ENCODE measurements at regions not wholly inside any gene's neighbourhood (a gene's known extent, or its start where the extent isn't known, plus 50 kb on each side); places are given as distances from the start of the nearest gene placed in this dataset.
"Not testable (repeated sequence)": the region's sequence is repeated elsewhere in the genome, so short reads cannot be mapped to it uniquely, and the experiment has no call there.

GRCh38 chr3:74921676-74922075 is 307.2 kb upstream of the CNTN3 start:
- intact Hi-C loops (cut with micrococcal nuclease), result no loop called here

DNA sequence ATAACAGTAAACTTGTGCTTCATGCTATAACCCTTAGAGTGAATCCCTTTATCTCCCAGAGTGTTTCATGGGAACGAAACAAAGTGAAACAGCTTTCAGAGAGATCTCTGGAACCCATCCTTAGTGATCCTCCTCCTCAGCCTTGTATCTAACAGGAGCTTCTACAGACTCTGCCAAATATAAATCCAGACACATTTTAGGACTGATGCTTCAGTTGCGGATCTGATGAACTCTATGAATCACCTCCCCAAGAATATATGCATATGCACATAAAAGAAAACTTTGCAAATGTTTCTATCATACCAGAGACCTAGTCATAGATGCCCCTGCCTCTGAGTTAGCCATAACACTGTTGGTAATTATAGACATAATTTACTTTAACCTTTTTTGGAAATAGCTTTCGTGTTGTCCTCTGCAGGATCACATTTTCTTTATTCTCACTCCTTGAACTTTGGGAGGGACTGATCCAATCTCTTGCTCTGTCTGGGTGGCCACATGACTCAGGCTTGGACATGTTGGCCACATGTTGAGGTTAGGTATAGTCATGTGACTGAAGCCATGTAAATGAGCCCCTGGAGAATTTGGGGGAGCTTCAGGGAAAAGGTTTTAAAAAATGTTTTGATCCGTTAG is 306.4 kb upstream of the CNTN3 start:
- intact Hi-C loops (cut with micrococcal nuclease), result no loop called here

DNA sequence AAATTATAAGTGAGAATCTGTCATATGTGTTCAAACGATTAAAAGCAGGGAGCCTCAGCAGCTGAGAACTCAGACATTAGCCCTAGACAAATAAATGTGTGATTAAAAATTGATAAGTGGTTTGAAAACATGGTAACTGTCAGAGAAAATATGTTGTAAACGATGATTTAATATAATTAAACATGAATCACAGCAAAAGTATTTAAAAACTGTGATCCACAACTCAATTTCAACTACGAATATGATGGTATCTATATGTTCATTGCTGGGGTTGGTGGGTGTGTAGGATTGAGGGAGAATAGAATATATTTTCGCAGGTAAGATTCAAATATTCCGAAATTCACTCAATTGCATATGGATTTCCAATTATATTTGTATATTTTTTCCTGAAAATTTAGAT is 302.2 kb upstream of the CNTN3 start:
- intact Hi-C loops (cut with micrococcal nuclease), result no loop called here

DNA sequence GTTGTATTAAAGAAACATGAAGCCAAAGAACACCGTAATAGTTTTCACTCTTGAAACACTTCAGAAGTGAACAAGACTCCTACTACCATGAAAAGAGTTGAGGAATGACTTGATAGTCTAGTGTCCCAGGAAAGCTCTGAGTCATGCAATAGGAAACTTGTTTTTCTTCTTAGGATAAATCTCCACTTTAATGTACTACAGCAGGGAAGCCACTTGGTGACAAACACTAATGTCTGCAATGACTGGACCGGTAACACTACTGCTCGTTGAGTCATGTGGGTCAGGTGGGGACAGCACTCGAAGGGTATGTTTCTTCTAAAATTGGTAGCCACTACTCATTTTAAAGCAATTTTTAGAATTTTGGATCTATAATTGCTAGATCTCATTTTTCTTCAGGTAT is 291.7 kb upstream of the CNTN3 start:
- intact Hi-C loops (cut with micrococcal nuclease), result no loop called here

DNA sequence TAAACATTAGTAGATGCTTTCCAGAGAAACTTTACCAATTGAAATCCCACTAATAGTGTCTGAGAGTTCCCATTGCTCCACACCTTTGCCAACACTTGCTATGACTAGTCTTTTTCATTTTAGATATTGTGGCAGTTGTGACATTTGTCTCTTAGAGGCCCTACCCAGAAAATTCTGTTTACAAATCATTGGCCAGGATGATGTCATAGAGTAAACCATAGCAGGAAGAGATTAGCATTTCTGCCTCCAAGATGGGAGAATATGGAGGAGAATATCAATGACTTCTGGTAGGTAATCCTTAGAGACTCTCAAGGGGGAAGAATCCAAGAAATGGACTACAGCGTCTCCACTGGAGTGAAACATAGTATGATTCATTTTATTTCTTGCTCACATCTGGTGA is 291.0 kb upstream of the CNTN3 start:
- intact Hi-C loops (cut with micrococcal nuclease), result no loop called here

GRCh38 chr3:74904646-74905045 is 290.2 kb upstream of the CNTN3 start:
- intact Hi-C loops (cut with micrococcal nuclease), result no loop called here

GRCh38 chr3:74899796-74900516 is 285.5 kb upstream of the CNTN3 start:
- intact Hi-C loops (cut with micrococcal nuclease), result not testable (repeated sequence)

DNA sequence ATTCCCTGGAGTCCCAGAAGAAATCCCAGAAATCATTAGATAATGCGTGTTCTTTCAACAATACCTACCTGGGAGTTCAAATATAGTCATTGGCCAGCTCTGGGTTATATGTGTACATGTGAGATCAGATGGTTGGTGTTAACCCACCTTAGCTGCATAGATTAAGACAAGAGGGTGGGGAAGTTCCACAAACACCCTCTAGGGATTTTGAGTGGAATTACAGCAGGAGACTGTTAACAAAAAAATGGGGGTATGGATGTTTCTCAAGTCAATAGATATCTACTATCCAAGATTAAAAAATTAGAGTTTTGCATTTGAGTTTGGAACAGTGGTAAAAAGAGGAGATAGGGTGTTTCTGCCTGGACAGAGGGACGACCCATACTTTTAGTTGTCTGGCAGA is 282.5 kb upstream of the CNTN3 start:
- intact Hi-C loops (cut with micrococcal nuclease), result no loop called here

DNA sequence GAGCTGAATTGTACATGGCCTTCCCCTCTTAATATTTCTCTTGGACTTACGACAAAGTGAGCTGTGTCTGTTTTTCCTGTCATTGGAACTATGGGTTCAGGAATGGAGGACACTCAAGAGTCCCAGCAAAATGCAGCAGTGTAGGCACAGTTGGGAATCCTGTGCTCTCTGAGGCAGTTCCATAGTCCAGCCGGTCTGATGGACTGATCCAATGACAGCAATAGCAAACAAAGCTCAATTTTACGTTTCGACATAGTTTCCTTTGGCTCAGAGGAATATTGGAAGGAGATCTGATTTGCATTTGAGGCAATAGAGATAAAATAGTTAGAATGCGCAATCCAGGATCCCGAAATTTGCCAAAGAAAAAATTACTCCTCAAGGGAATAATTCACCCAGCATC is 276.9 kb upstream of the CNTN3 start:
- intact Hi-C loops (cut with micrococcal nuclease), result no loop called here

DNA sequence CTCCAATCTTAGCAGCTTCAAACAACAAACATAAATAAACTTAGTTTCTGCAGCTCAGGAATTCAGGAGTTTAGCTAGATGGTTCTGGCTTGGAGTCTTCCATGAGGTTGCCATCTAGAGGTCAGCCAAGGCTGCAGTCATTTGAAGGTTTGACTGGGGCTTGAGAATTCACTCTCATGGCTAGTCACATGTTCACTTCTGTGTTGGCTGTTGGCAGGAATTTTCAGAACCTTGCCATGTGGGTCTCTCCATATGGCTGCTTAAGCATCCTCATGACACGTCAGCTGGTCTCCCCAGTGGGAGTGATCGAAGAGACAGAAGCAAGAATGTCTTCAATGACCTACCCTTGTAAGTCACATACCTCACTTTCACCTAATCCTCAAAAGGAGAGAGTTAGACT is 269.2 kb upstream of the CNTN3 start:
- intact Hi-C loops (cut with micrococcal nuclease), result no loop called here

DNA sequence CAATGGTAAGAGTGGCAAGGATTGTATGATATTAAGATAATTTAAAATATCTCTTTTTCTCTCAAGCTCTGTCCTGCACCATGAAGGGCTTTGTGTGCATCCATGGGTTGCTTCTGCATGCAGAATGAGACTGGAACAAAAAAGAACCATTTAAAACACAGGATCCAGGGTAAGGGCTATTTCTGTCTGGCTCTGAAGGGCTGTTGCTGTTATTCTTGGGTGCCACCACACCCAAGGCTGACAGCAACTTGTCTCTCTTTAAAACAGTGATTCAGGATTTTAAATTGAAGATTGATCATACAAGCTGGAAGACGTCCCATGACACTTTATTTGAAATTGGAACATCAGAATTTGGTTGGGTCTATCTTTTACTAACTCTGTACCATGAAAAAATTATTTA is 268.8 kb upstream of the CNTN3 start:
- intact Hi-C loops (cut with micrococcal nuclease), result no loop called here

GRCh38 chr3:74880237-74880636 is 265.8 kb upstream of the CNTN3 start:
- intact Hi-C loops (cut with micrococcal nuclease), result no loop called here

GRCh38 chr3:74866357-74867030 is 252.0 kb upstream of the CNTN3 start:
- intact Hi-C loops (cut with micrococcal nuclease), result no loop called here

DNA sequence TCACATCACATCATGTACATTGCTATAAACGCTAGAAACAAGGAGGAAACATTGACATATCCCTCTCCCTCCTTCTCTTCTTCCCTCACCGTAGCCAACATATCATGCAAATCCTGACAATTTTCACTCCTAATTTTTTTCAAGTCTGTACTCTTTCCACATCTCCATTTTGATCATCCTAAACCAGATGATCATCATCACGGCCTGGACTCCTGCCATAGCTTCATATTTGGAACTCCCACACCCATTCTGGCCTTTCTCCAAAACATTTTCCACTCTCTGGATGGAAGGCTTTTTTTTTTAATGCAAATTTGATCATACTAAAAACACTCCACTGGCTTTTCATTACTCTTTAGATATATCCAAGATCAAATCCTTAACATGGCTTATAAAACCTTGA is 248.0 kb upstream of the CNTN3 start:
- intact Hi-C loops (cut with micrococcal nuclease), result no loop called here

DNA sequence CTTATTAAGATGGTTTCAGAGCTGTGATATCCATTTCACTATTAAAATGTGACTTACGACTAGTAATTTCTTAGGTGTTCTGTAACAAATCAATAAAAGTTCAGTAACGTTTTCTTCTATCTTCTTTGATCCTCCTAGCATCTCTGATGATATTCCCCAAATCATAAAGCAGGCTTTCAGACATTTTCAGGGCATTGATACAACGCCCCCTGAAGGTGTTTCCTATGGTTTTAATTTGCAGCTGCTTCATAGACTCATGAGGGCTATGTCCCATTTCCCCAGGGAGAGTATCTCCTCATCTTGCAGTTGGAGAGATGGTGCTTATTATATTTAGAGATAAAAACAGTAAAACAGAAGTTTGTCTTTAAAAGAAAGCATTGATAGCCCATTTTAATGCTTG is 246.8 kb upstream of the CNTN3 start:
- intact Hi-C loops (cut with micrococcal nuclease), result no loop called here

DNA sequence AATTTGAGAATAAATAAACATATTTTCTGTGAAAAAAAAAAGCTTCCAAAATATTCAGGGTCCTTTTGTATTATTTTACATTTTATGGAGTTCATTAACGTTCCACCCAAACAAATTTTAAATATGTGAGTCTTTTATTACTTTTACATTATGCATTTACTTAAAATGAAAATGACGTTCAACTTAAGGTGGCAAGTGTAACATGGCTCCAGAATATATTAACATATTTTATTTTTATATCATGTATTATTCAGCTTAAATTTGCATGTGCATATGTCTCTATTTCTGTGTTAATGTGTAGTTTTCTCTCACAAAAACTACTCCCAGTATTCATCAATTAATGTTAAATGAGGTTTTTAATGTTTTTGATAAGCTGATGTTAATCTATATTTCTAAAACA is 243.6 kb upstream of the CNTN3 start:
- intact Hi-C loops (cut with micrococcal nuclease), result no loop called here

DNA sequence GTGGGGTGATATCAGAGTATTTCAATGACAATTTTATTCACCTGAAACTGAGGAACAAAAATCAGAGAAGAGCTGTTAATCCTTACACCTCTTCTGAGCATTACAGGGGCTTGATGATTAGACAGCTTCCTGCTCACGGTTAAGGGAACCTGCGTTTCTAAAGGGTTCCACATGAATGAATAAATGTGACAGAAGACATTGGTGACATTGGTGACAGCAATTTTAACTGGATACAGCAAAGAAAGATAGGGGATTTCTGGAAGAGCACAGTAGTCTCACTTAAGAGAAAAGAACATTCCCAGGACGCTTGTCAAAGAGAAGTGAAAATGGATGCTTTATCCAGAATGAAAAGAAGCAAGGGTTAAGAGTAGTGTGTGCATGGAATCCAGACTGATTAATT is 235.9 kb upstream of the CNTN3 start:
- intact Hi-C loops (cut with micrococcal nuclease), result no loop called here

- intact Hi-C loops (cut with micrococcal nuclease), result no loop called here
Observed at GRCh38 chr3:74847093-74847492, 232.6 kb upstream of the CNTN3 start.

DNA sequence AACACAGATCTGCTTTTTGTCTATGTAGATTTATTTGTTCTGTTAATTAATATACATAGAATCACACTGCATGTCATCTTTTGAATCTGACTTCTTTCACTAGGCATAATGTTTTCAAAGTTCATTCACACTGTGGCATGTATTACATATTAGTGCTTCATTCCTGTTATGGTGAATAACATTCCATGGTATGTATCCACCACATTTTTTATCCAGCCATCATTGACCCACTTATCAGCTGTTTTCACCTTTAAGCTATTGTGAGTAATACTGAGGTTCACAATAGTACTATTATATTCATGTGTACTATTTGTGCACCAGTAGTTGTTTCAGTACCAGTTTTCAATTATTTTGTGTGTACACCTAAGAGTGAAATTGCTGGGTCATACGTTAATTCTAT is 230.6 kb upstream of the CNTN3 start:
- intact Hi-C loops (cut with micrococcal nuclease), result no loop called here

DNA sequence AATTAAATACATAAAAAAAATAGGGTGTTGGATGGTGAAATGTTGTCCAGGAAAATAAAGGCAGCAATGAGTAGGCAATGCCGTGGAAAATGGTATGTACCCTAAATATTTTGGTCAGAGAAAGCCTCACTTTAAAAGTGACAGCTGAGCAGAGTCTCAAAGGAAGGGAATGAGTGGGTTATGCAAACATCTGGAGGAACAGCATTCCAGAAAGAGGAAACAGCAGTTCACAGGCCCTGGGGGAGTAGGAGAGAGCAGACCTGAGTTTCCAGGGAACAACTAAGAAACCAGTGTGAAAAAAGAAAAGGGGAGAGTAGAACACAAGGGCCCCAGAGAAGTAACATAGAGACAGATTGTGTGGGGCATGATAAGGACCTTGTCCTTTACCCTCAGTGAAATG is 230.0 kb upstream of the CNTN3 start:
- intact Hi-C loops (cut with micrococcal nuclease), result no loop called here

DNA sequence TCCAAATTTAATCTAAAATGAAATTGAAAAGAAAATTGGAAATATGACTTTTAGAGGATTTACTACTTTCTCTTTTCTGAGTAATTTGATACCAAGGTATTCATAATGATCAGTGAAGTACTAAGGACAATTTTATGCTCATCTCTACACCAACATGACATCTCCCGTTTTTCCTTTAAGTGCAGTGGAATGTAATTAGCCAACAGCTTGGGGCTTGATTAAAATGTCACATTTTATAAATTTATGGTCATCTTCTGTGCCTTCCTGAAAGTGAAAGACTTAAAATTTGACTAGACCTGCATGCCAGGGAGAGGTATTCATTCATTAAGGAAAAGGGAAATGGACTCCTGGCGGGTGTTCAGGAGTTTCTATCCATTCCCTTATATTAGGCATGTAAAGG is 228.2 kb upstream of the CNTN3 start:
- intact Hi-C loops (cut with micrococcal nuclease), result no loop called here

GRCh38 chr3:74842141-74842540 is 227.7 kb upstream of the CNTN3 start:
- intact Hi-C loops (cut with micrococcal nuclease), result no loop called here

DNA sequence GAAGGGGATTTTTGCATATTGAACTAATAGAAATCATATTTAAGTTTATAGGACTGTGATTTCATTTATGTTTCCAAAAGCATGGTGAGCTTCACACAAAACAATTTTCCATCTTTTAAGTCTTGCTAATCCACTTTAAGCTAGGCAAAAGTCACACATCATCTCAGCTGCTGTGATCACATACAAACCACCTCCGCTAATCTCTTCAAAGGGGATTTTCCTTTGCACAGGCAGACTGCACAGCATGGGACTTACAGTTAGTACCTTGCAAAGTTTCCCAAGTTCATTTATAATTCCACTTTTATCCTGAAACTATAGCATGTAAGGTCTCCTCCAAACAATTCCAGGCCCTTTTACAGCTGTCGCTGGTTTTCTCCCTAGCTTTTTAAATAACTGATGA is 225.1 kb upstream of the CNTN3 start:
- intact Hi-C loops (cut with micrococcal nuclease), result no loop called here

Data from T-helper 2 cell treated with Interferon-gamma antibody and Interleukin-4, amounts not matched to agents 100 ng/mL and 5 ng/mL, for 36 hours (primary cell).